ENCODE measurements at regions not wholly inside any gene's neighbourhood (a gene's known extent, or its start where the extent isn't known, plus 50 kb on each side); places are given as distances from the start of the nearest gene placed in this dataset.

- DNase-seq (ENCODE audit: low read depth): no peak
Observed at GRCh38 chr5:74257645-74258313, 382.7 kb downstream of the ENC1 start.

- no peak for DNase-seq (ENCODE audit: low read depth)
Observed at GRCh38 chr5:74257060-74257527, 383.4 kb downstream of the ENC1 start.

- DNase-seq (ENCODE audit: low read depth): no peak
Observed at GRCh38 chr5:74255692-74256392, 384.7 kb downstream of the ENC1 start.

- no peak for DNase-seq (ENCODE audit: low read depth)
Observed at GRCh38 chr5:74254257-74254656, 386.3 kb downstream of the ENC1 start.

- no peak for DNase-seq (ENCODE audit: low read depth)
Observed at GRCh38 chr5:74252044-74252443, 388.5 kb downstream of the ENC1 start.

GRCh38 chr5:74251141-74252035 lies 389.1 kb downstream of the ENC1 start:
- no peak for DNase-seq (ENCODE audit: low read depth)

GRCh38 chr5:74250304-74251102 lies 390.0 kb downstream of the ENC1 start:
- no peak for DNase-seq (ENCODE audit: low read depth)

- DNase-seq (ENCODE audit: low read depth): no peak
Observed at GRCh38 chr5:74248576-74248975, 392.0 kb downstream of the ENC1 start.

- DNase-seq (ENCODE audit: low read depth): no peak
Observed at GRCh38 chr5:74244406-74244805, 396.1 kb downstream of the ENC1 start.

GRCh38 chr5:74243634-74244033 lies 396.9 kb downstream of the ENC1 start:
- DNase-seq (ENCODE audit: low read depth): no peak

- no peak for DNase-seq (ENCODE audit: low read depth)
Observed at GRCh38 chr5:74242516-74242915, 398.0 kb downstream of the ENC1 start.

- DNase-seq (ENCODE audit: low read depth): no peak
Observed at GRCh38 chr5:74241751-74242140, 398.8 kb downstream of the ENC1 start.

- no peak for DNase-seq (ENCODE audit: low read depth)
Observed at GRCh38 chr5:74240783-74241750, 399.5 kb downstream of the ENC1 start.

GRCh38 chr5:74239261-74239660 lies 401.3 kb downstream of the ENC1 start:
- no peak for DNase-seq (ENCODE audit: low read depth)

- DNase-seq (ENCODE audit: low read depth): no peak
Observed at GRCh38 chr5:74237571-74238145, 402.9 kb downstream of the ENC1 start.

GRCh38 chr5:74235552-74235951 lies 405.0 kb downstream of the ENC1 start:
- no peak for DNase-seq (ENCODE audit: low read depth)

- no peak for DNase-seq (ENCODE audit: low read depth)
Observed at GRCh38 chr5:74233571-74233970, 407.0 kb downstream of the ENC1 start.

GRCh38 chr5:74233091-74233490 lies 407.4 kb downstream of the ENC1 start:
- DNase-seq (ENCODE audit: low read depth): no peak

- DNase-seq (ENCODE audit: low read depth): no peak
Observed at GRCh38 chr5:74232276-74232675, 408.3 kb downstream of the ENC1 start.

- no peak for DNase-seq (ENCODE audit: low read depth)
Observed at GRCh38 chr5:74231697-74232096, 408.8 kb downstream of the ENC1 start.
